Breast epithelium (tissue), 3 donors: ENCODE measurements at regions not wholly inside any gene's neighbourhood (a gene's known extent, or its start where the extent isn't known, plus 50 kb on each side); places are given as distances from the start of the nearest gene placed in this dataset.
"Not testable (repeated sequence)": the region's sequence is repeated elsewhere in the genome, so short reads cannot be mapped to it uniquely, and the experiment has no call there.

Experiments used
- CTCF ChIP-seq, 3 donors: fragments of 450-650 bp; IDR thresholded peaks; one replicate each; pipeline ENCODE4 v1.5.1; 2016 to 2017; ENCODE audit warnings: antibody characterized with exemption in 3 of 3, mild to moderate bottlenecking in 3 of 3, moderate library complexity in 3 of 3
- POLR2AphosphoS5 ChIP-seq, 3 donors: sonication (generic); formaldehyde crosslinking; IDR thresholded peaks; one replicate each; pipeline ENCODE4 v1.6.1; 2017; ENCODE audit warnings: antibody characterized with exemption in 3 of 3

GRCh38 chr2:57251495-57251894 is 795.1 kb upstream of the VRK2 start:
- not testable (repeated sequence) for TF ChIP-seq POLR2AphosphoS5, CTCF (IDR thresholded peaks at IDR 0.05)
